Sigmoid colon (tissue), 6 donors: ENCODE measurements at regions not wholly inside any gene's neighbourhood (a gene's known extent, or its start where the extent isn't known, plus 50 kb on each side); places are given as distances from the start of the nearest gene placed in this dataset.

Experiments used
- DNase-seq: peaks from one replicate; pipeline ENCODE4 v3.0.0-alpha.2; 2019
- H3K27ac ChIP-seq, 4 donors: fragments of 200-600 bp; sonication (generic); one replicate each; pipeline ENCODE4 v1.5.1; 2016 to 2019; ENCODE audit warnings: mild to moderate bottlenecking in 1 of 4
- H3K27me3 ChIP-seq, 3 donors: fragments of 200-600 bp; sonication (generic); one replicate each; pipeline ENCODE4 v1.5.1; 2019; ENCODE audit warnings: mild to moderate bottlenecking in 1 of 3
- H3K36me3 ChIP-seq, 4 donors: fragments of 200-600 bp; sonication (generic); one replicate each; pipeline ENCODE4 v1.5.1; 2016 to 2019
- H3K4me1 ChIP-seq, 4 donors: fragments of 200-600 bp; sonication (generic); one replicate each; pipeline ENCODE4 v1.5.1; 2017 to 2019
- H3K4me3 ChIP-seq, 4 donors: fragments of 200-600 bp; sonication (generic); one replicate each; pipeline ENCODE4 v1.5.1; 2017 to 2019; ENCODE audit warnings: mild to moderate bottlenecking in 2 of 4, moderate library complexity in 1 of 4
- H3K9me3 ChIP-seq, 4 donors: fragments of 200-600 bp in 3 of 4; sonication (generic) in 3 of 4; one replicate each; pipeline versions ENCODE4 v1.5.1 to v1.6.1; 2013 to 2019
- EP300 ChIP-seq, 4 donors: sonication (generic); formaldehyde crosslinking; IDR thresholded peaks; one replicate each; pipeline ENCODE4 v1.6.1; 2017; ENCODE audit warnings: antibody characterized with exemption in 4 of 4
- POLR2A ChIP-seq, 2 donors: fragments of 450-650 bp; IDR thresholded peaks; one replicate each; pipeline ENCODE4 v1.6.1; 2016; ENCODE audit warnings: antibody characterized with exemption in 2 of 2, mild to moderate bottlenecking in 2 of 2, moderate library complexity in 2 of 2
- POLR2AphosphoS5 ChIP-seq, 4 donors: sonication (generic); formaldehyde crosslinking; IDR thresholded peaks; one replicate each; pipeline ENCODE4 v1.6.1; 2017; ENCODE audit warnings: antibody characterized with exemption in 4 of 4
- WGBS, 2 donors: extraction: QIAGEN DNeasy Blood & Tissue Kit; methylation state at CpG; one replicate each; pipeline ENCODE4 v1.1.7; 2013; 5-methylcytosine and 5-hydroxymethylcytosine counted together
- intact Hi-C: fragments of 100-400 bp; cut with DNase I; formaldehyde crosslinking; loops from one replicate; pipeline ENCODE4 v1.15.1; 2023
- TF ChIP-seq, protein P1 (sequence below), 4 experiments: fragments of 450-650 bp in 3 of 4; fragments of 200-600 bp in 1 of 4; IDR thresholded peaks; one replicate each; pipeline ENCODE4 v1.5.1; 2016 to 2019; ENCODE audit warnings: antibody characterized with exemption in 4 of 4, mild to moderate bottlenecking in 3 of 4, moderate library complexity in 2 of 4
- donor health status: healthy with polysubstance abuse.
- donor health status: healthy.

DNA sequence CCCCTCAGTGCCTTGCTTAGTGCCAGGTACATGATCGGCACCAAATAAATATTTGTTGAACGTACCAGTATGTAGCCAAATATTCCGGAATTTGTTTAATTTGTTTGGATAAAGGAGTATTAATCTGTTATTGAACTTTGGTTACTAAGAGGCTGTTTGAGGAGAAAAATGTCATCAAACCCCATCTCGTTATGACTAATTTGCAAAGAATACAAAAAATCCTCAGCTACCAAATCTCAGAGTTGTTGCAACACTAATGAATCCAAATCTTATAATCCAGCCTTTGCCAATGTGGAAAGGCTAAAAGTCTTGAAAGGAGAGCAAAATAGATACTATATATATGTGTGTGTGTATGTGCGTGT, 79.5 kb downstream of the KLF5 start:
- H3K27ac ChIP-seq, result no peak overlapping the region
- WGBS, 2 donors, result 21 to 68% methylated on average over 5 of the region's 5 CpGs
- no peaks in the 10 kb centered on the region for H3K36me3 ChIP-seq
- H3K9me3 ChIP-seq, result no peaks in the 10 kb centered on the region
- no peak overlapping the region for H3K4me3 ChIP-seq
- intact Hi-C loops, result no loop called here
- H3K27me3 ChIP-seq, result no peaks in the 10 kb centered on the region
- TF ChIP-seq, protein P1, sequence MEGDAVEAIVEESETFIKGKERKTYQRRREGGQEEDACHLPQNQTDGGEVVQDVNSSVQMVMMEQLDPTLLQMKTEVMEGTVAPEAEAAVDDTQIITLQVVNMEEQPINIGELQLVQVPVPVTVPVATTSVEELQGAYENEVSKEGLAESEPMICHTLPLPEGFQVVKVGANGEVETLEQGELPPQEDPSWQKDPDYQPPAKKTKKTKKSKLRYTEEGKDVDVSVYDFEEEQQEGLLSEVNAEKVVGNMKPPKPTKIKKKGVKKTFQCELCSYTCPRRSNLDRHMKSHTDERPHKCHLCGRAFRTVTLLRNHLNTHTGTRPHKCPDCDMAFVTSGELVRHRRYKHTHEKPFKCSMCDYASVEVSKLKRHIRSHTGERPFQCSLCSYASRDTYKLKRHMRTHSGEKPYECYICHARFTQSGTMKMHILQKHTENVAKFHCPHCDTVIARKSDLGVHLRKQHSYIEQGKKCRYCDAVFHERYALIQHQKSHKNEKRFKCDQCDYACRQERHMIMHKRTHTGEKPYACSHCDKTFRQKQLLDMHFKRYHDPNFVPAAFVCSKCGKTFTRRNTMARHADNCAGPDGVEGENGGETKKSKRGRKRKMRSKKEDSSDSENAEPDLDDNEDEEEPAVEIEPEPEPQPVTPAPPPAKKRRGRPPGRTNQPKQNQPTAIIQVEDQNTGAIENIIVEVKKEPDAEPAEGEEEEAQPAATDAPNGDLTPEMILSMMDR (IDR thresholded peaks at IDR 0.05), result no peak
- TF ChIP-seq EP300 (IDR thresholded peaks at IDR 0.05), result no peak
- no peak for TF ChIP-seq POLR2A (IDR thresholded peaks at IDR 0.05)
- TF ChIP-seq POLR2AphosphoS5 (IDR thresholded peaks at IDR 0.05), result no peak
- DNase-seq, result no peak
- H3K4me1 ChIP-seq, result peaks cover 0 to 9% (median 3%) of the 10 kb centered on the region in 4 donors

DNA sequence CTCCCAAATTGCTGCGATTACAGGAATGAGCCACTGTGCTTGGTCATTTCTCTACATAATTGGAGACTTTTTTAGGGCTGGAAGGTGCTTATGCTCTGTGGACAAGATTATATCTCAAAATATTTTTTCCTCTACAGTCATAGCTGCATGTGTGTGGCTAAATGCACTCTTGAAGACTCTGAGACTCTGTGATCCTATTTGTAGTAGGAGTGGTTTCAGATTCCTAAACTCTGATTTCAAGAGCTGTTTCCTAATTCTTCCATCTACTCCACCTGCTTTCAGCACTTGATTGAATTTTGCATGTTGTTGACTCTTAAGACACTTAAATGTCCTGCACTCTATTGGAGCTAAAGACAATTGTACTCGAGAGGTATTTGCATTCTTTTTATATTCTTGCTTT, 78.0 kb downstream of the KLF5 start:
- H3K36me3 ChIP-seq, result no peaks in the 10 kb centered on the region
- intact Hi-C loops, result no loop called here
- 59 to 74% methylated on average over 2 of the region's 2 CpGs for WGBS, 2 donors
- DNase-seq, result no peak
- H3K27me3 ChIP-seq, result no peaks in the 10 kb centered on the region
- H3K27ac ChIP-seq, result no peak overlapping the region
- TF ChIP-seq, protein P1 (IDR thresholded peaks at IDR 0.05), result no peak
- TF ChIP-seq POLR2A (IDR thresholded peaks at IDR 0.05) (no peak), POLR2AphosphoS5 (IDR thresholded peaks at IDR 0.05) (no peak), EP300 (IDR thresholded peaks at IDR 0.05) (no peak)
- no peak overlapping the region for H3K4me3 ChIP-seq
- peaks cover 0 to 6% (median 2%) of the 10 kb centered on the region in 4 donors for H3K4me1 ChIP-seq
- H3K9me3 ChIP-seq, result no peaks in the 10 kb centered on the region

DNA sequence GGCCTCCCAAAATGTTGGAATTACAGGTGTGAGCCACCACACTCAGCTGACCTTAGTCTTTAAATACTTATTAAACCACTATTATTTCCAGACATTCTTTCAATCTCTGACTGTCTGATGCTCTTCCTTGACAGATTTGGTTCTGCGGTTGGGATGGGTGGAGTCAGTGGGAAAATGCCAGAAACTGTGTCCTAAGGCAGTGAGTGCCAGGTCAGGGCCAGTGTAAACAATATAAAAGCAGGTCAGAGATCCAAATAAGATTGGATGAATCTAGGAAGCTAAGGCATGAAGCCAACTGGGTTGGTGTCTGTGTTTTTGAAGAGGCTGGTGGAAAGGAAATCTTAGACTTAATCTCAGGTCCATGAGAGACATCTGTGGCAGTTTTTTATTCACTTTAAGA, 74.7 kb downstream of the KLF5 start:
- Histone ChIP-seq H3K4me1 (no peaks in the 10 kb centered on the region), H3K27ac (no peak overlapping the region), H3K9me3 (no peaks in the 10 kb centered on the region), H3K27me3 (no peaks in the 10 kb centered on the region), H3K4me3 (no peak overlapping the region), H3K36me3 (no peaks in the 10 kb centered on the region)
- no peak for DNase-seq
- intact Hi-C loops, result no loop called here
- 11 to 71% methylated on average over 1 of the region's 1 CpG for WGBS, 2 donors
- TF ChIP-seq POLR2A (IDR thresholded peaks at IDR 0.05) (no peak), EP300 (IDR thresholded peaks at IDR 0.05) (no peak), POLR2AphosphoS5 (IDR thresholded peaks at IDR 0.05) (no peak)
- TF ChIP-seq, protein P1 (IDR thresholded peaks at IDR 0.05), result no peak

DNA sequence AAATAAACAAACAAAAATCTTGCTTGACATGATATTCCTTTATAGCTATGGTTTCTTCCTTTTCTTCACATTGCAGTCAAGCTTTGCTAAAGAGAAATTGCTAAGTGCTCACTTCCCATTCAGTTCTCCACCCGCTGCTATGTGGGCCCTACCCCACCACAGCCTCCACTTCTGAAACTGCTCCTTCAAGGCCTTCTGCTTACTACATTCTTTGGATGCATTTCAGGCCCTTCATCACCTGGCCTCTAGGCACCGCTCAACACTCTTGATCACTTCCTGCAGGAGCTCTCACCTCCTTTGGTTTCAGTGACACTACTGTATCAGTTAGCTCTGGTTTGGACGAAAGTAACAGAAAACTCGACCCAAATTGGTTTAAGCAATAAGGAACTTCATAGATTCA, 72.4 kb downstream of the KLF5 start:
- no peak overlapping the region for H3K4me3 ChIP-seq
- H3K9me3 ChIP-seq, result no peaks in the 10 kb centered on the region
- no peak for DNase-seq
- H3K4me1 ChIP-seq, result no peaks in the 10 kb centered on the region
- 85 to 91% methylated on average over 4 of the region's 4 CpGs for WGBS, 2 donors
- no peaks in the 10 kb centered on the region for H3K27me3 ChIP-seq
- H3K36me3 ChIP-seq, result no peaks in the 10 kb centered on the region
- TF ChIP-seq, protein P1 (IDR thresholded peaks at IDR 0.05), result no peak
- intact Hi-C loops, result no loop called here
- no peak overlapping the region for H3K27ac ChIP-seq

DNA sequence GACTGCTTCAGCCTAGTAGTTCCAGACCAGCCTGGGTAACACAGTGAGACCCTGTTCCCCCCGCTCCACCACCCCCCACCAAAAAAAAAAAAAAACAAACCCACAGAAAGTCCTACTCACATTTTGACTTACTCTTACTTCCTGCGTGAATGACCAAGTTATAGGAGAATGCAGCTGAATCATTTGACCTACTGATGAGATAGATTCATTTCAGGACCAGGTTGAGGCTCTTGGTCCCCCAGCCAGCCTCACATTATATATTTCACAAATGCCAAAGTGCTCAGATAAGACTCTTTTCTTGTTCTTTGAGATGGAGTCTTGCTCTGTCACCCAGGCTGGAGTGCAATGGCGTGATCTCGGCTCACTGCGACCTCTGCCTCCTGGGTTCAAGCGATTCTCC, 70.2 kb downstream of the KLF5 start:
- TF ChIP-seq POLR2AphosphoS5 (IDR thresholded peaks at IDR 0.05), result no peak
- no peak for TF ChIP-seq EP300 (IDR thresholded peaks at IDR 0.05)
- TF ChIP-seq, protein P1 (IDR thresholded peaks at IDR 0.05), result no peak
- TF ChIP-seq POLR2A (IDR thresholded peaks at IDR 0.05), result no peak
- H3K36me3 ChIP-seq, result no peaks in the 10 kb centered on the region
- intact Hi-C loops, result no loop called here
- no peak overlapping the region for H3K27ac ChIP-seq
- no peaks in the 10 kb centered on the region for H3K9me3 ChIP-seq
- H3K4me3 ChIP-seq, result no peak overlapping the region
- no peaks in the 10 kb centered on the region for H3K4me1 ChIP-seq
- no peak for DNase-seq
- WGBS, 2 donors, result 85 to 95% methylated on average over 6 of the region's 6 CpGs
- no peaks in the 10 kb centered on the region for H3K27me3 ChIP-seq
